ENCODE measurements at regions not wholly inside any gene's neighbourhood (a gene's known extent, or its start where the extent isn't known, plus 50 kb on each side); places are given as distances from the start of the nearest gene placed in this dataset.

DNA sequence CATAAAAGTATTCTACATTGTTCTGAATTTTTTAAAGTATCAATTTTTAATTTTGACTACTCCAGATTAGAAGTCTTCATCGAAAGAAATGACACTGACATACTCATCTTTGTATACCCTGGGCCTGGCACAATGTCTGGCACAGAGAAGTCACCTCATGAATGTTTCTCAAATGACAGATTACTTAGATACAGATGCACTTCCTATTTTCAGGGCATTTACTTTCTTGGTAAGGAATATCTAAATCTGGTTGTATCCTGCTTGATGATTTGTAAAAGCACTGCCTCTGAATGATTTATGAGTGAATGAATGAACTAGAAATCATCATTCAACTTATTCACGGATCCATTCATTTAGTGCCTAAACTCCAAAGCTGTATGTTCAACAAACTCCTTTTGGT, 1784.7 kb downstream of the LRRC4C start:
- no peak for TF ChIP-seq POLR2A (IDR thresholded peaks at IDR 0.05; ENCODE audit: low read depth, low read length)
- no peak for TF ChIP-seq POLR2AphosphoS5 (IDR thresholded peaks at IDR 0.05; ENCODE audit: low read depth, low read length)
- TF ChIP-seq TAF1 (IDR thresholded peaks at IDR 0.05; ENCODE audit: borderline replicate concordance, low read depth, low read length): no peak
